ENCODE measurements at regions not wholly inside any gene's neighbourhood (a gene's known extent, or its start where the extent isn't known, plus 50 kb on each side); places are given as distances from the start of the nearest gene placed in this dataset.
A peak's percentile ranks its signal among the peaks of the same experiment; 100 is the strongest.
"Not testable (repeated sequence)": the region's sequence is repeated elsewhere in the genome, so short reads cannot be mapped to it uniquely, and the experiment has no call there.

GRCh38 chr4:120327276-120327675 lies 260.6 kb upstream of the MAD2L1 start:
- intact Hi-C loops (cut with DNase I): no loop called here
- DNase-seq: no peak

DNA sequence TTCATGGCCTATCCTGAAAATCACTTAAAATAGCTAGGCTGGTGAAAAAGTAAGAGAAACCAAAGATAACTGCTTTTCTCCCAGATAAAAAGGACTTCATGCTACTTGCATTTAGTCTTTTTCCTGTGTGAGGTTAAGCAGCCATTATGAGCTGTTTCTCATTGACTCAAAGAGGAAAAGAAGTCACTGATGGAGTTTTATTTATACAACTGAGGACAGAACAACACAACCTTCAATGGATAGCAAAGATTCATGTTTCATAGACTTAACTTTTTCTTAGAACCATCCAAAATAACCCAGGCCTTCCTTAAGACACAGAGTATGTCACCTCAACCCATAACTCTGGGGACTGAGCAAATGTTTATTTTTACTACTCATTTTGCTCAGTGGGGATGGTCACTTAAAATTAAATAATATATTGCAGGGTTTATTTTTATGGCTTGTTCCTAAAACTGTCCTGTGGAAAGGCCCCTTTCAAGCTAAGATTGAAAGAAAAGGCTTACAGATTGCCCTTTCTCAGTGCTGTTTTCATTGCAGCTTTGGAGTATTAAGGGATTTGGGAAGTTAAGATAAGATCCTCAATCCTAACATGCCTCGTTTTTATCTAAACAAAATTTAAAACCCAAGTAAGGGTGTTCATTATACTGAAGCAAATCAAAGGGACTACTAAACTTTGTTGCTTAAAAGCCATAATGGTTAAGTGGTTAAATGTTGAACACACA lies 252.6 kb upstream of the MAD2L1 start:
- no peak for DNase-seq
- intact Hi-C loops (cut with DNase I): no loop called here

DNA sequence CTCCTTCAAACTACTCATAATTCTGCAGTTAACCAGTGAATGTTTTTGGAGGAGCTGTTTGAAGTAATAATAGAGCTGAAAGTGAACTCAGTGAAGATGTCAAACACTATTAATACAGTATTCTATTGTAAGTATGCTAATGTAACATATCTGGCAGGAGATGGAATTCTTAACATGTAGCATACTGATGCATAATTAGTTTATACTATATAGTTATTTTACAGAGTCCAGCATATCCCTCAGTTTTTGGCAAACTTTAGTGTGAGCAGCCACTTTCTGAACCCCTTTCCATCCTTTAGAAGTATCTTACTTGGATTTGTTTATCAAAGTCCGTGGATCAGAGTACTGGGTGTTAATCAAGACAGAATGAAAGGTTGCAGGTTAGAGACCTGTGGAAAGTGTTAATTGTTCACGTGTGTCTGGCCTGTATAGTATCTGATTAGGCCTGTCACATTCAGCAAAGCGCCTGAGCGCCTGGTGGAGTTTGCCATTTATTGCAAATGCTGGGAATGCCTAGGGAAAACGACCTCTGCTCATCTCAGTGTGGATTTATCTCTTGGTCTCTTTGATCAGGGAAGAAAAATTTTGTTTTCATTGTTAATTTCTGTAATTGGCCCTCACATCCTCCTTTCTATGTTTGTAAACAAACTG lies 251.7 kb upstream of the MAD2L1 start:
- intact Hi-C loops (cut with DNase I): no loop called here
- no peak for DNase-seq

DNA sequence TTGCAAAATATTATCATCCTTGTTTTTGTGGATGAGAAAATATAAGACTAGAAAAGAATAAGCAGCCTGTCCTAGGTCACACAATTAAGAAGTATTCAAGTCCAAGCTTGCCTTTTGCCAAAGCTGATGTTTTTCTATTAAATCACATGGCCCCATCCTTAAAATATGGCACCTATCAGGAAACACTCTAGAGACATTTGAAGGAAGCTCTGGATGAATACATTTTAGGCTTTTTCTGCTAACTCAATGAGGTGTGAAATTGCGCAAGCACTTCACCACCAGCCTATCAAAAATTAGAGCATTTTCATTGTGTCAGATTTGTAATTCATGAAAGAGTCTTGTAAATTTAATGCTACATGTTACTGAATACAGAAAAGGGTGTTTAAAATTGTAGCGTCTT lies 251.1 kb upstream of the MAD2L1 start:
- intact Hi-C loops (cut with DNase I): no loop called here
- DNase-seq: no peak

- intact Hi-C loops (cut with DNase I): no loop called here
- no peak for DNase-seq
These were observed 249.8 kb upstream of the MAD2L1 start for GRCh38 chr4:120316416-120316815.

GRCh38 chr4:120314969-120315368 lies 248.3 kb upstream of the MAD2L1 start:
- DNase-seq: no peak
- intact Hi-C loops (cut with DNase I): no loop called here

DNA sequence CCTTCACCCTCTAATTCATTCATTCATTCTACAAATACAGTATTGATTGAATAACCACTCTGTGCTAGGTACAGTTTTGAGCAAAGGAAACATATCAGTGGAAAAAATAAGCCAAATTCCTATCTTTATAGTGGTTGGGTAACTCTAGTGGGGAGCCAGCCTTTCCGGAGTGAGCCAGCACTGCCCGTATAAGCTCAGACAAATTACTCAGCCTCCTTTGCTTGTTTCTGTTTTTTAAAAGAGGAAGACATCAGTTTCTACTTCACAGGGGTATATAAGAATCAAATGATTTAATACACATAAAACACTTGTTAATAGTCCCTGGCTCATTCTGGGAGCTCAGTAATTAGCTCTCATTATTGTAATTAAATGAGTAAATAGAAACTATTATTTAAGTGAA lies 238.2 kb upstream of the MAD2L1 start:
- DNase-seq: no peak
- intact Hi-C loops (cut with DNase I): no loop called here

DNA sequence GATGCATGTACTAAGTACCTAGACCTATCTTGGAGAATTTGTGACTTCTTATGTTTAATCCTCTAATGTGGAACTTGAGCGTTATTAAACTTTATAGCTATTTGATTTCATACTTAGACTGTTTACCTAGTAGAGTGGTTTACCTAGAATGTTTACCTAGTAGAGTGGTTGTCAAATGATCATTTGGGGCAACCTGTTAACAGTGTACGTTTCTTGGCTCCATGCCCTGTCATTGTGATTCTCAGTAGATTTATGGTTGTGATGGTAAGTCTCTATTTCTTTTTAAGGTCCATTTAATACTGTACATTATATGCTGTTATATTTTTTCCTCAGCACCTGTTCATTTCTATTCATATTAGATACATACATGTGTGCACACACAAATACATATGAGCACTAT lies 233.0 kb upstream of the MAD2L1 start:
- intact Hi-C loops (cut with DNase I): no loop called here
- DNase-seq: no peak

DNA sequence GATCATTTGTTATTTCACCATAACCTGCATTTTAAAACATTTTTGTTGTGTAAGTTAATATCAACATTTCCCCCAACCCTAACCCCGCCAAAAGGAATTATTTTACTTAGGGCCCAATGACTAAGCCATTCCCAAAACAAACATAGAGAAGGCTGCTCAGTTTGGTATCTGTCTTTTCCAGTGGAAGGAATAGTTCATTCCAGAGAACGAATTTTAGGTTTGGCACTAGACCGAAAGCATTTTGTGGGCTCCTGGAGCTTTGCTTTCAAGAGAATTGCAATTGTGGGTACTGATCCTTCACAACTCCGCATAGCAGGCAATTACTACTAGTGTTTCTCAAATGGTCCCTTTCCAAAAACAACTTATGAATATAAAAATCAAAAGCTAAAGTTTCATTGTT lies 226.7 kb upstream of the MAD2L1 start:
- intact Hi-C loops (cut with DNase I): no loop called here
- DNase-seq: no peak

- intact Hi-C loops (cut with DNase I): no loop called here
These were observed 224.9 kb upstream of the MAD2L1 start for GRCh38 chr4:120291541-120291940.

GRCh38 chr4:120290553-120290952 lies 223.9 kb upstream of the MAD2L1 start:
- no peak for DNase-seq
- intact Hi-C loops (cut with DNase I): no loop called here

More at GRCh38 chr4:120291541-120291940, 224.9 kb upstream of the MAD2L1 start:
- no peak for DNase-seq

DNA sequence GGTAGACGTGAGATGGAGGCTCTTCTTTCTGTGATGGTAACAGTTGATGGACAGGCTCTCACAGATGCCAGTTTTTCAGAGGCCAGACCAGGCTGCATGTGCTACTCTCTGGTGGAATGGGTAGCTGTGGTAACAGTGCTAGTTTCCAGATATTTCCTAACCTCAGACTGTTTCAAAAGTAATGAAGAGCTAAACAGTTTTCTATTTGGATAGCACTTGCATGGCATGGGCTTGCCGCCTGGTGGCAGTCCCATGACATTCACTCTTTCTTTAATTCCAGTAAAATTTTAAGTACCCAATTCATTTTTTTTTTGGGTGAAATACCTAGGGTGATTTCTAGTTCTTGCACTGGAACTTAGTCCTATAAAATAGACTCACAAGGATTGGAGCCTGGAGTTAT lies 220.2 kb upstream of the MAD2L1 start:
- DNase-seq: peak in 1 of 42 donors; percentile 6
- intact Hi-C loops (cut with DNase I): no loop called here

DNA sequence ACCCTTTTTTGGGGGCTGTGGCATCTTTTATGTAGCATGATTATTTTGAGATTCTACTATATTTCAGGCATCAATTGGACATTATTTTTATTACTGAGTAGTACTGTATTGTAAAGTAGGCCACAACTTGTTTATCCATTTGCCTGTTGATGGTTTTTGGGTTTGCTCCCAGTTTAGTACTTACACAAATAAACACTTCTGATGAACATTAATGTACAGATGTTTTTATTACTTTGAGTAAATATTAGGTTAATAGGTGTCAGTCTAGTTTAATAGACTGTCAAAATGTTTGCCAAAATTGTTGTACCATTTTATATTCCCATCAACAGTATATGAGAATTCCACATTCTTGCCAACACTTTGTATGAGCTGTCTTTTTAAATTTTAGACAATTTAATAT lies 214.9 kb upstream of the MAD2L1 start:
- intact Hi-C loops (cut with DNase I): no loop called here
- DNase-seq: no peak

- intact Hi-C loops (cut with DNase I): no loop called here
- DNase-seq: no peak
These were observed 210.7 kb upstream of the MAD2L1 start for GRCh38 chr4:120277391-120277790.

DNA sequence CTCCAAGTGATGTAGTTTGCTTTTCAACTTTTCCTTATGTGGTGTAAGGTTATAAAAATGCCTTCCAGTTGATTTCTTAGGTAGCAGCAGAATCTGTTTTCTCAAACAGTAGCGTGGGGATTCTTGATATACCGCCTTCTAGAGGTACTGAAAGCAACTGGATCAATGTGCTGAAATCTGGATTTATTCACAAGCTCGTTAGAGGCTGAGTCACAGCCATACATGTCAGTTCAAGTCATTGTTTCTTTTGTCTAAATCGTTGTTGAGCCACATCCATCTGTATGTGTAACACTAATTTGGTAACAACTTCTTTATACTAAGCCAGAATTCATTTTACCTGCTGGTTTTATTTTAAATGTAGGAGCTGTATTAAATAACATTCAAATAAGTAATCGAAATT lies 200.0 kb upstream of the MAD2L1 start:
- intact Hi-C loops (cut with DNase I): no loop called here
- no peak for DNase-seq

GRCh38 chr4:120263618-120264017 lies 197.0 kb upstream of the MAD2L1 start:
- no peak for DNase-seq
- intact Hi-C loops (cut with DNase I): no loop called here

DNA sequence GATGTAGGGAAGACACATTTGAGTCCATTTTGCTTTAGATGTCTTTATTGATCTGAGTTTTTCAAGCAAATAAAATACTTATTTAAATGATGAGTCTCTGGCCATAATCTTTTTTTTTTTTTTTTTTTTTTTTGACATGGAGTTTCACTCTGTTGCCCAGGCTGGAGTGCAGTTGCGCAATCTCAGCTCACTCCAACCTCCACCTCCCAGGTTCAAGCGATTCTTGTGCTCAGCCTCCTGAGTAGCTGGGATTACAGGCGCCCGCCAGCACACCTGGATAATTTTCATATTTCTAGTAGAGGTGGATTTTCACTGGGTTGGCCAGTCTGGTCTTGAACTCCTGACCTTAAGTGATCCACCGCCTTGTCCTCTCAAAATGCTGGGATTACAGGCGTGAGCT lies 194.5 kb upstream of the MAD2L1 start:
- intact Hi-C loops (cut with DNase I): no loop called here
- DNase-seq: no peak

DNA sequence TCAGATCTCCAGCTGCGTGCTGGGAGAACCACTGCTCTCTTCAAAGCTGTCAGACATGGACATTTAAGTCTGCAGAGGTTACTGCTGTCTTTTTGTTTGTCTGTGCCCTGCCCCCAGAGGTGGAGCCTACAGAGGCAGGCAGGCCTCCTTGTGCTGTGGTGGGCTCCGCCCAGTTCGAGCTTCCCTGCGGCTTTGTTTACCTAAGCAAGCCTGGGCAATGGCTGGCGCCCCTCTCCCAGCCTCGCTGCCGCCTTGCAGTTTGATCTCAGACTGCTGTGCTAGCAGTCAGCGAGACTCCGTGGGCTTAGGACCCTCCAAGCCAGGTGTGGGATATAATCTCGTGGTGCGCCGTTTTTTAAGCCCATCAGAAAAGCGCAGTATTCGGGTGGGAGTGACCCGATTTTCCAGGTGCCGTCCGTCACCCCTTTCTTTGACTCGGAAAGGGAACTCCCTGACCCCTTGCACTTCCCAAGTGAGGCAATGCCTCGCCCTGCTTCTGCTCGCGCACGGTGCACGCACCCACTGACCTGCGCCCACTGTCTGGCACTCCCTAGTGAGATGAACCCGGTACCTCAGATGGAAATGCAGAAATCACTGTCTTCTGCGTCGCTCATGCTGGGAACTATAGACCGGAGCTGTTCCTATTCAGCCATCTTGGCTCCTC lies 189.6 kb upstream of the MAD2L1 start:
- intact Hi-C loops (cut with DNase I); DNase-seq: not testable (repeated sequence)

DNA sequence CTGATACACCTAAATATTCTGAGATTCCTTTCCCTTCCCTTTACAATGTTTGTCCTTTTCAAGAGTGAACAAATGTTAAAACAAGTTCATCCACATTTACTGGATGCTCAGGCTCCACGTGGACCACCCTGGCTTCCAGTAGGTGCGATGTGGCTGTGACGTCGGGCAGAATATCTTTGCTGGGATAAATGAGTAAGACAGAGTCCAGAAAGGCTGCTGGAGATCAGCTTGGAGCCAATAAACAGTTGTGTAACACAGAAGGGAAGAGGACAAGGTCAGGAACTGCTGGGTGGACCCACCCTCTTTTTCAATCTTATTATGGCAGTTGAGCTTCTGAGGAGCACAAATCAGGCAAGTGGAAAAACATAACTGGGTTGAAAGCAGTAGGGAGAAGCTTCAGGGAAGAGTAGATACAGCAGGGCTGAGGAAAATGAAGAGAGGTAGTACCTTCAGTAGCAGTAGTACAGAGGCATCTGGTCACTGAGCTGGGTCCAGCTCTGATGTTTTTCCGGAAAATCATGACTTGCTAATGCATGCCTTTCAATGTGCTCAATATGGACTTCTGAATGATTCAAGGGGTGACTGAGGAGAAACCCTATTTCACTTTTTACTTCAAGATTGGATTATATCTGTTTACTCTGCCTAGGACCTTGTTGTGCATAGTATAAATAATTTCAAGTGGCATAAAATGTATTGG lies 171.8 kb upstream of the MAD2L1 start:
- intact Hi-C loops (cut with DNase I): no loop called here
- DNase-seq: no peak

GRCh38 chr4:120236873-120237272 lies 170.2 kb upstream of the MAD2L1 start:
- no peak for DNase-seq
- intact Hi-C loops (cut with DNase I): no loop called here

All from head of caudate nucleus (tissue), 42 donors.